Mesenchymal stem cell (in vitro differentiated cells and primary cell): ENCODE measurements at regions not wholly inside any gene's neighbourhood (a gene's known extent, or its start where the extent isn't known, plus 50 kb on each side); places are given as distances from the start of the nearest gene placed in this dataset.

Experiments
- DNase-seq: peaks from one replicate; pipeline ENCODE4 v3.0.0-alpha.2; 2013
- H2AFZ ChIP-seq: one replicate; pipeline ENCODE4 v1.6.1; 2013; ENCODE audit warnings: low read depth, mild to moderate bottlenecking, control low read depth, inconsistent platforms, low read length, moderate library complexity
- H2AK5ac ChIP-seq: 2 replicates; pipeline ENCODE4 v1.6.1; 2013; ENCODE audit warnings: low read length, moderate library complexity, mild to moderate bottlenecking, inconsistent platforms; ENCODE audit not compliant: severe bottlenecking
- H2BK120ac ChIP-seq: one replicate; pipeline ENCODE4 v1.6.1; 2013; ENCODE audit warnings: low read depth, mild to moderate bottlenecking, inconsistent platforms, low read length, moderate library complexity
- H2BK12ac ChIP-seq, 2 experiments: one replicate each; pipeline ENCODE4 v1.6.1; 2013; ENCODE audit warnings: inconsistent platforms in 2 of 2, low read length in 2 of 2, mild to moderate bottlenecking in 2 of 2, moderate library complexity in 2 of 2, control low read depth in 1 of 2
- H2BK15ac ChIP-seq: one replicate; pipeline ENCODE4 v1.6.1; 2013; ENCODE audit warnings: mild to moderate bottlenecking, low read depth, inconsistent platforms; ENCODE audit not compliant: poor library complexity, severe bottlenecking
- H2BK5ac ChIP-seq: 2 replicates; pipeline ENCODE4 v1.6.1; 2013; ENCODE audit warnings: low read depth, mild to moderate bottlenecking, low read length, control low read depth, inconsistent platforms; ENCODE audit not compliant: poor library complexity, severe bottlenecking
- H3K14ac ChIP-seq, 2 experiments: one replicate each; pipeline ENCODE4 v1.6.1; 2013; ENCODE audit warnings: inconsistent platforms in 2 of 2, low read length in 2 of 2, control low read depth in 1 of 2, mild to moderate bottlenecking in 1 of 2, moderate library complexity in 1 of 2
- H3K18ac ChIP-seq, 2 experiments: one replicate each; pipeline ENCODE4 v1.6.1; 2013; ENCODE audit warnings: inconsistent platforms in 2 of 2, low read length in 2 of 2, control low read depth in 1 of 2, low read depth in 1 of 2, mild to moderate bottlenecking in 1 of 2
- H3K23ac ChIP-seq, 2 experiments: one replicate each; pipeline ENCODE4 v1.6.1; 2013; ENCODE audit warnings: inconsistent platforms in 2 of 2, low read length in 2 of 2, mild to moderate bottlenecking in 2 of 2, moderate library complexity in 2 of 2, control low read depth in 1 of 2
- H3K27ac ChIP-seq: 2 replicates; pipeline ENCODE4 v1.5.1; 2013; ENCODE audit warnings: mild to moderate bottlenecking, moderate library complexity, low read length, control low read depth, inconsistent platforms; ENCODE audit not compliant: poor library complexity, severe bottlenecking
- H3K27me3 ChIP-seq, 2 experiments: 2 replicates each; pipeline versions ENCODE4 v1.6.1 to v1.7.0; 2013; ENCODE audit warnings: low read length in 2 of 2, mild to moderate bottlenecking in 2 of 2, moderate library complexity in 2 of 2, control low read depth in 1 of 2, inconsistent platforms in 1 of 2; ENCODE audit not compliant: control insufficient read depth in 1 of 2, insufficient read depth in 1 of 2
- H3K36me3 ChIP-seq, 2 experiments: 2 replicates each; pipeline versions ENCODE4 v1.6.1 to v1.7.0; 2013; ENCODE audit warnings: low read length in 2 of 2, control low read depth in 1 of 2, inconsistent platforms in 1 of 2, low read depth in 1 of 2, mild to moderate bottlenecking in 1 of 2; ENCODE audit not compliant: insufficient read depth in 2 of 2, control insufficient read depth in 1 of 2
- H3K4ac ChIP-seq, 2 experiments: one replicate each; pipeline ENCODE4 v1.6.1; 2013; ENCODE audit warnings: inconsistent platforms in 2 of 2, low read length in 2 of 2, mild to moderate bottlenecking in 2 of 2, moderate library complexity in 2 of 2, control low read depth in 1 of 2, low read depth in 1 of 2
- H3K4me1 ChIP-seq: 2 replicates; pipeline ENCODE4 v1.6.1; 2013; ENCODE audit warnings: low read depth, low read length, control low read depth; ENCODE audit not compliant: control insufficient read depth, insufficient read depth
- H3K4me2 ChIP-seq: 2 replicates; pipeline ENCODE4 v1.6.1; 2013; ENCODE audit warnings: low read length, mild to moderate bottlenecking, inconsistent platforms; ENCODE audit not compliant: poor library complexity, severe bottlenecking
- H3K4me3 ChIP-seq, 2 experiments: 2 replicates each; pipeline versions ENCODE4 v1.5.1 to v1.7.0; 2013; ENCODE audit warnings: low read length in 2 of 2, mild to moderate bottlenecking in 2 of 2, control low read depth in 1 of 2, low read depth in 1 of 2; ENCODE audit not compliant: insufficient read depth in 1 of 2
- H3K79me1 ChIP-seq: replicated peaks from 2 replicates; pipeline ENCODE4 v1.6.1; 2013; ENCODE audit warnings: mild to moderate bottlenecking, control low read depth, low read length, inconsistent platforms; ENCODE audit not compliant: poor library complexity, severe bottlenecking
- H3K9ac ChIP-seq: 2 replicates; pipeline ENCODE4 v1.7.0; 2013; ENCODE audit warnings: mild to moderate bottlenecking, low read length, moderate library complexity
- H3K9me3 ChIP-seq: 2 replicates; pipeline ENCODE4 v1.7.0; 2013; ENCODE audit warnings: mild to moderate bottlenecking, low read length; ENCODE audit not compliant: control insufficient read depth
- H4K8ac ChIP-seq: one replicate; pipeline ENCODE4 v1.6.1; 2013; ENCODE audit warnings: inconsistent platforms, mild to moderate bottlenecking, low read length, moderate library complexity
- H4K91ac ChIP-seq: one replicate; pipeline ENCODE4 v1.6.1; 2013; ENCODE audit warnings: mild to moderate bottlenecking, low read length, inconsistent platforms
- WGBS: methylation state at CpG from one replicate; pipeline ENCODE4 v1.1.7; 2013; ENCODE audit warnings: mixed read lengths; 5-methylcytosine and 5-hydroxymethylcytosine counted together

DNA sequence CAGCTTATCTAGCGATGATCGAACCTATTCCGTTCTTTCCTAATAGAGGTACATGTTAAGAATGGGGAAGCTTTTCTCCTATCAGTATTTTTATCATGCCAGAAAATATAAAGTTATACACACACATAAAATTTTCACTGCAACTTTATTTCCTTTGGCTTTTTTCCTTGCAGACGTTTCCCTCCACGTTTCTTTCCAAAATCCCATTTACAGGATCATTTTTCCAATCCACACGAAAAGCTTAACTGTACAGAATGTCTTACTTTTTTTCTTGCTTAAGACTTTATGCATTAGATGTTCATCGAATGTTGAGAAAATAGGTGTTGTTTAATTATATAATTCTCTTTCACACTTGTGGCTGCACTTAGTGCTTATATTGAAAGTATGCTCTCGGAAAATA is 62.9 kb upstream of the HDGFL1 start:
- Histone ChIP-seq H3K27ac (no peak overlapping the region), H3K23ac (no peak overlapping the region)

DNA sequence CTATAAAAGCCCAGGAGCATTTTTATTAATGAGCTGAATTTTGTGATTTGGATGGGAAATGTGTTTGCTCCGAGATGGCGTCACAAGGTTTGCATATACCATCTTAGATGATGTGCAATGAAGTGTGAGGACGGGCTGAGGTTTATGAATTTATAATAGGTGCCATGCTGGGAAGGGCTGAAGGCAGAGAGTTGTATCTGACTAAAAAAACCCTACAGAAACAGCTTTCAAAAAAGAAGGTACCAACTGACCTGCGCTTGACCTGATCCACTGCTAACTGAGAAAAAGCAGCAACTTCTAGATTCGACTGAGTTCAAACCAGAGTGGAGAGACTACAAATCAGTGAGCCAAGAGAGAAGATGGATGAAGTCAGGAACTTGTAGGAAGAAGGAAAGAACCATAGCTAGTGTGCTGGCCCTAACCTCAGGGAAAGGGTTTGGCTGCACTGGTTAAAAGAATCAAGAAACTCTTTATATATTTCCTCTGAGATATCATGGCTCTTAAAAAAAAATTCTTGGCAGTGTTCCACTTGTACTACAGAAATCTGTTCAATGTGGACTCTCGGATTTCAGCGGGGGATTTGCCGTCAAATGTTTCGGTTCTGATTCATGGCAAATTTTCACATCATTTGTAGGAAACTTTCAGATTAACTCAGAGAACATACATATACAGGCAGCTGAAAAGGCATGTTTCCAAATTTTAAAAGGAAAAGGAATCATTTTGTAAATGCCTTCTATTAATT is 56.5 kb upstream of the HDGFL1 start:
- no peak overlapping the region for H3K18ac ChIP-seq
- H3K27ac ChIP-seq: no peak overlapping the region
- H3K9ac ChIP-seq: no peak overlapping the region
- no peak overlapping the region for H2AFZ ChIP-seq
- H2BK15ac ChIP-seq: no peak overlapping the region
- no peaks in the 10 kb centered on the region for H3K9me3 ChIP-seq
- no peak overlapping the region for H3K4me2 ChIP-seq
- H3K4ac ChIP-seq: no peak overlapping the region
- no peak overlapping the region for H4K8ac ChIP-seq
- no peaks in the 10 kb centered on the region for H3K4me1 ChIP-seq
- no peak overlapping the region for H2BK120ac ChIP-seq
- no peaks in the 10 kb centered on the region for H3K36me3 ChIP-seq
- H3K27me3 ChIP-seq: no peaks in the 10 kb centered on the region
- no peak overlapping the region for H3K23ac ChIP-seq
- H4K91ac ChIP-seq: no peak overlapping the region
- no peak overlapping the region for H2BK5ac ChIP-seq
- no peak overlapping the region for H3K14ac ChIP-seq
- no peak overlapping the region for H2AK5ac ChIP-seq
- WGBS: 89% methylated on average over 9 of the region's 9 CpGs
- H3K4me3 ChIP-seq: no peak overlapping the region
- H3K79me1 ChIP-seq: no peaks in the 10 kb centered on the region
- H2BK12ac ChIP-seq: no peak overlapping the region
- DNase-seq: no peak

More for the DNA sequence above, 62.9 kb upstream of the HDGFL1 start:
- Histone ChIP-seq H3K4me3 (no peak overlapping the region), H2AFZ (no peak overlapping the region), H3K79me1 (no peaks in the 10 kb centered on the region), H3K18ac (no peak overlapping the region), H3K9me3 (no peaks in the 10 kb centered on the region), H2BK120ac (no peak overlapping the region), H3K9ac (no peak overlapping the region), H3K4me2 (no peak overlapping the region), H3K36me3 (no peaks in the 10 kb centered on the region), H4K8ac (no peak overlapping the region), H3K4me1 (no peaks in the 10 kb centered on the region), H2BK5ac (no peak overlapping the region), H2AK5ac (no peak overlapping the region), H3K27me3 (no peaks in the 10 kb centered on the region), H2BK15ac (no peak overlapping the region), H4K91ac (no peak overlapping the region), H3K14ac (no peak overlapping the region), H3K4ac (no peak overlapping the region), H2BK12ac (no peak overlapping the region)
- no peak for DNase-seq
- 97% methylated on average over 2 of the region's 8 CpGs for WGBS

DNA sequence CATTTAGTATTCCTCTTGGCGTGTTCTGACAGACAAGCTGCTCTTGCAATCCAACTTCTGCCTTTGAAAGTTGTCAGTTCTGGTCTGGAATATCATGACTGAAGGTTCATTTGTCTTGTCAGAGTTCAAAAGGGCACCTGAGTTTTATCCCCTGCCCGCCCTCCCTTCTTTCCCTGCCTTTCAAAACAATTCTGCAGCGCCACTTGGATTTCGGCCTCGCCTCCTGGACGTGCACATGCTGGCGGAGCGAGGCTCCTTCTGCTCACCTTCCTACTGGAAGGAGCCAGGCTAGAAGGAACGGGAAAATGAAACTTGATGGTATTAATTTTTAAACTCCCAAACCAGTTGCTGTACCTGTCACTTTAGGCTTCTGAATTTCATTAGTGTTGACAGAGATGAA is 55.7 kb upstream of the HDGFL1 start:
- 94% methylated on average over 9 of the region's 9 CpGs for WGBS
- Histone ChIP-seq H2BK120ac (no peak overlapping the region), H3K27me3 (no peaks in the 10 kb centered on the region)

DNA sequence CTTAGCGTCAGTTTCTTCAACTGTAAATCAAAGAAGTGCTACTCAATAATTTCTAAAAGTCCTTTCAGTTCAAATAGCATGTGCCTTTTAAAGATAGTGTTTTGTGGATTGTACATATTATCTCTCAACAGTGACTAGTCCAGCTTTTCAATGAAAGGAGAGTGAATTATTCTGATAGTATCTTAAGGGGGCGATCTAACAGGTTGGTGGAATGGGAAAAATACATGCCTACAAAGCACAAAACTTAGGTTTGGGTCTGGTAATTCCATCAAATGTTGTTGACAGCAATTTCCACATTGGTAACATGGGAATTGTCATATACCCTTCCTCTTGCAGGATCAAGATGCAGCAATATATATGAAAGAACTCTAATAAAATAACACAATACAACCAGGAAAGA is 50.1 kb upstream of the HDGFL1 start:
- Histone ChIP-seq H3K18ac (no peak overlapping the region), H4K91ac (no peak overlapping the region), H2BK15ac (no peak overlapping the region), H2AFZ (no peak overlapping the region), H3K4me1 (no peaks in the 10 kb centered on the region), H2AK5ac (no peak overlapping the region), H3K4ac (no peak overlapping the region), H3K14ac (no peak overlapping the region), H3K79me1 (no peaks in the 10 kb centered on the region), H3K9me3 (no peaks in the 10 kb centered on the region), H3K27me3 (no peaks in the 10 kb centered on the region), H2BK12ac (no peak overlapping the region), H2BK120ac (no peak overlapping the region), H3K27ac (no peak overlapping the region), H4K8ac (no peak overlapping the region), H3K9ac (no peak overlapping the region), H2BK5ac (no peak overlapping the region), H3K23ac (no peak overlapping the region), H3K36me3 (no peaks in the 10 kb centered on the region), H3K4me2 (no peak overlapping the region), H3K4me3 (no peak overlapping the region)
- WGBS: 88% methylated on average over 2 of the region's 2 CpGs
- DNase-seq: no peak

More for the DNA sequence above, 55.7 kb upstream of the HDGFL1 start:
- Histone ChIP-seq H3K9me3 (no peaks in the 10 kb centered on the region), H2BK5ac (no peak overlapping the region), H3K9ac (no peak overlapping the region), H3K27ac (no peak overlapping the region), H3K79me1 (no peaks in the 10 kb centered on the region), H4K91ac (no peak overlapping the region), H3K4me3 (no peak overlapping the region), H2AFZ (no peak overlapping the region), H2BK12ac (no peak overlapping the region), H2AK5ac (no peak overlapping the region), H3K4ac (no peak overlapping the region), H3K23ac (no peak overlapping the region), H2BK15ac (no peak overlapping the region), H3K14ac (no peak overlapping the region), H3K4me1 (no peaks in the 10 kb centered on the region), H3K18ac (no peak overlapping the region), H3K4me2 (no peak overlapping the region), H3K36me3 (no peaks in the 10 kb centered on the region), H4K8ac (no peak overlapping the region)
- no peak for DNase-seq
